GM12878 (cell line): ENCODE measurements at regions not wholly inside any gene's neighbourhood (a gene's known extent, or its start where the extent isn't known, plus 50 kb on each side); places are given as distances from the start of the nearest gene placed in this dataset.

Experiments
- BMI1 ChIP-seq: fragments of 450-650 bp; IDR thresholded peaks from 2 replicates; pipeline ENCODE4 v1.6.1; 2016; ENCODE audit warnings: mild to moderate bottlenecking, moderate library complexity, borderline replicate concordance
- CBFB ChIP-seq: IDR thresholded peaks from 2 replicates; pipeline ENCODE4 v1.6.1; 2016; ENCODE audit warnings: antibody characterized with exemption, low read depth
- CEBPB ChIP-seq, 2 experiments: fragments of 150-350 bp in 1 of 2; IDR thresholded peaks; 2 replicates each; pipeline ENCODE4 v1.6.1; 2012 to 2014; ENCODE audit warnings: low read depth in 2 of 2, low read length in 2 of 2, borderline replicate concordance in 1 of 2, inconsistent platforms in 1 of 2
- CREB1 ChIP-seq: IDR thresholded peaks from 2 replicates; pipeline ENCODE4 v1.6.1; 2012; ENCODE audit warnings: low read depth, mild to moderate bottlenecking, inconsistent platforms
- IKZF2 ChIP-seq, 2 experiments: fragments of 450-650 bp; IDR thresholded peaks; 2 replicates each; pipeline ENCODE4 v1.6.1; 2017; ENCODE audit warnings: mild to moderate bottlenecking in 2 of 2, moderate library complexity in 2 of 2
- NFYA ChIP-seq: IDR thresholded peaks from 2 replicates; pipeline ENCODE4 v1.6.1; 2011; ENCODE audit warnings: low read depth, mild to moderate bottlenecking, low read length, improper control_type of control experiment, borderline replicate concordance
- NR2C1 ChIP-seq: fragments of 450-650 bp; IDR thresholded peaks from 2 replicates; pipeline ENCODE4 v1.6.1; 2017; ENCODE audit warnings: antibody characterized with exemption, mild to moderate bottlenecking, moderate library complexity
- NR2C2 ChIP-seq: IDR thresholded peaks from 2 replicates; pipeline ENCODE4 v1.6.1; 2011; ENCODE audit warnings: borderline replicate concordance, low read depth; ENCODE audit not compliant: control insufficient read depth, insufficient read length
- SIN3A ChIP-seq: IDR thresholded peaks from 2 replicates; pipeline ENCODE4 v1.6.1; 2012; ENCODE audit warnings: low read depth, low read length, improper control_type of control experiment
- SMARCA5 ChIP-seq: fragments of 450-650 bp; IDR thresholded peaks from 2 replicates; pipeline ENCODE4 v1.6.1; 2017; ENCODE audit warnings: mild to moderate bottlenecking
- SPI1 ChIP-seq: IDR thresholded peaks from 2 replicates; pipeline ENCODE4 v1.6.1; 2011; ENCODE audit warnings: low read depth, mild to moderate bottlenecking, low read length, moderate library complexity, borderline replicate concordance; ENCODE audit not compliant: insufficient read depth
- SUPT20H ChIP-seq: IDR thresholded peaks from 2 replicates; pipeline ENCODE4 v1.6.1; 2011; ENCODE audit warnings: low read depth, mild to moderate bottlenecking, low read length, moderate library complexity, borderline replicate concordance; ENCODE audit not compliant: control insufficient read depth
- TAF1 ChIP-seq: IDR thresholded peaks from 2 replicates; pipeline ENCODE4 v1.6.1; 2011; ENCODE audit warnings: mild to moderate bottlenecking, low read depth, low read length, borderline replicate concordance
- ZNF24 ChIP-seq: fragments of 450-650 bp; IDR thresholded peaks from 2 replicates; pipeline ENCODE4 v1.6.1; 2017; ENCODE audit warnings: antibody characterized with exemption, mild to moderate bottlenecking
- TF ChIP-seq, protein P1 (sequence below): fragments of 450-650 bp; IDR thresholded peaks from 2 replicates; pipeline ENCODE4 v1.6.1; 2017; ENCODE audit warnings: antibody characterized with exemption, mild to moderate bottlenecking, moderate library complexity
- TF ChIP-seq, protein P2 (sequence below): fragments of 450-650 bp; IDR thresholded peaks from 2 replicates; pipeline ENCODE4 v1.6.1; 2014; ENCODE audit warnings: mild to moderate bottlenecking
- TF ChIP-seq, protein P3 (sequence below): fragments of 450-650 bp; IDR thresholded peaks from 2 replicates; pipeline ENCODE4 v1.6.1; 2017; ENCODE audit warnings: mild to moderate bottlenecking, low read depth, inconsistent platforms; ENCODE audit not compliant: poor library complexity, severe bottlenecking
- TF ChIP-seq, protein P4 (sequence below): IDR thresholded peaks from 2 replicates; pipeline ENCODE4 v1.6.1; 2011; ENCODE audit warnings: borderline replicate concordance, low read depth, mild to moderate bottlenecking, moderate library complexity, low read length; ENCODE audit not compliant: insufficient read depth, poor library complexity, severe bottlenecking
- TF ChIP-seq, protein P5 (sequence below): fragments of 150-350 bp; IDR thresholded peaks from 2 replicates; pipeline ENCODE4 v1.6.1; 2014; ENCODE audit warnings: mild to moderate bottlenecking, low read depth, low read length

DNA sequence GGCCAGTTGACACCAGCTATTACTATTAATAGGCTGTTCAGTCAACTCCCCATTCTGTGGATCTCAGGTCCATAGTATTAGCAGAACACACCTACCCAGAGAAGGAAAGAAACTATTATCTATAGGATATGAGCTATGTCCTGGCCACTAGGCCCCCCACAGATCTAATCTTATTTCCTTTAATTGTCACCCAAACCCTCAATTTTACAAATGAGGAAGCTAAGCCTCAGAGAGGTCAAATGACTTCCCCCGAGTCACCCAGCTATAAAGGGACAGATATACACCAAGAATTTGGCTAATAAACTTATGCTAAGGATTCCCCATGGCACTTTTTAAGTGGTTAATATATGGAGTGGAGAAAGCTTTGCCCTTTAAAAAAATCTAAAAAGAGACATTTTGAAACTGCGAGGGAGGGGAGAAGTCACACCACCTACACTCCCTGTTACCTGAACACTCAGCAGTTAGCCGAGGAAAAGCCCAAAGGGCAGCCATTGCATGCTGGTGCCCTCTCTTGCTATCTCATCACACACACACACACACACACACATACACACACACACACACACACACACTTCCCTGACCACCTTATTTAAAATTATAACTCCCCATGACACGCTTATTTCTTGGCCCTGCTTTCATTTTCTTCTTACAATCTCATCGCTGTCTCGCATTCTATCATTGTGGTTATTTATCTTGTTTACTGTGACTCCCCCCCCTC lies 157.0 kb upstream of the ADO start (continued):
- TF ChIP-seq, protein P1, sequence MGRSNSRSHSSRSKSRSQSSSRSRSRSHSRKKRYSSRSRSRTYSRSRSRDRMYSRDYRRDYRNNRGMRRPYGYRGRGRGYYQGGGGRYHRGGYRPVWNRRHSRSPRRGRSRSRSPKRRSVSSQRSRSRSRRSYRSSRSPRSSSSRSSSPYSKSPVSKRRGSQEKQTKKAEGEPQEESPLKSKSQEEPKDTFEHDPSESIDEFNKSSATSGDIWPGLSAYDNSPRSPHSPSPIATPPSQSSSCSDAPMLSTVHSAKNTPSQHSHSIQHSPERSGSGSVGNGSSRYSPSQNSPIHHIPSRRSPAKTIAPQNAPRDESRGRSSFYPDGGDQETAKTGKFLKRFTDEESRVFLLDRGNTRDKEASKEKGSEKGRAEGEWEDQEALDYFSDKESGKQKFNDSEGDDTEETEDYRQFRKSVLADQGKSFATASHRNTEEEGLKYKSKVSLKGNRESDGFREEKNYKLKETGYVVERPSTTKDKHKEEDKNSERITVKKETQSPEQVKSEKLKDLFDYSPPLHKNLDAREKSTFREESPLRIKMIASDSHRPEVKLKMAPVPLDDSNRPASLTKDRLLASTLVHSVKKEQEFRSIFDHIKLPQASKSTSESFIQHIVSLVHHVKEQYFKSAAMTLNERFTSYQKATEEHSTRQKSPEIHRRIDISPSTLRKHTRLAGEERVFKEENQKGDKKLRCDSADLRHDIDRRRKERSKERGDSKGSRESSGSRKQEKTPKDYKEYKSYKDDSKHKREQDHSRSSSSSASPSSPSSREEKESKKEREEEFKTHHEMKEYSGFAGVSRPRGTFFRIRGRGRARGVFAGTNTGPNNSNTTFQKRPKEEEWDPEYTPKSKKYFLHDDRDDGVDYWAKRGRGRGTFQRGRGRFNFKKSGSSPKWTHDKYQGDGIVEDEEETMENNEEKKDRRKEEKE = no peak
- TF ChIP-seq ZNF24 (no peak), CEBPB (IDR thresholded peaks at IDR 0.05; ENCODE audit: borderline replicate concordance in 1 of 2, low read depth in 2 of 2, low read length in 2 of 2) (no peak), NR2C1 (no peak), NR2C2 (no peak), SUPT20H (no peak), TAF1 (no peak), SMARCA5 (no peak), NFYA (no peak), IKZF2 (IDR thresholded peaks at IDR 0.05) (peak; percentile 63 to 64; a peak in 2 of 4 replicates), SPI1 (no peak), CREB1 (no peak), SIN3A (no peak), CBFB (no peak), BMI1 (peak; percentile 38; the same call in 1 of the 2 replicates)
- TF ChIP-seq, protein P2, sequence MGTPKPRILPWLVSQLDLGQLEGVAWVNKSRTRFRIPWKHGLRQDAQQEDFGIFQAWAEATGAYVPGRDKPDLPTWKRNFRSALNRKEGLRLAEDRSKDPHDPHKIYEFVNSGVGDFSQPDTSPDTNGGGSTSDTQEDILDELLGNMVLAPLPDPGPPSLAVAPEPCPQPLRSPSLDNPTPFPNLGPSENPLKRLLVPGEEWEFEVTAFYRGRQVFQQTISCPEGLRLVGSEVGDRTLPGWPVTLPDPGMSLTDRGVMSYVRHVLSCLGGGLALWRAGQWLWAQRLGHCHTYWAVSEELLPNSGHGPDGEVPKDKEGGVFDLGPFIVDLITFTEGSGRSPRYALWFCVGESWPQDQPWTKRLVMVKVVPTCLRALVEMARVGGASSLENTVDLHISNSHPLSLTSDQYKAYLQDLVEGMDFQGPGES = no peak
- TF ChIP-seq, protein P3, sequence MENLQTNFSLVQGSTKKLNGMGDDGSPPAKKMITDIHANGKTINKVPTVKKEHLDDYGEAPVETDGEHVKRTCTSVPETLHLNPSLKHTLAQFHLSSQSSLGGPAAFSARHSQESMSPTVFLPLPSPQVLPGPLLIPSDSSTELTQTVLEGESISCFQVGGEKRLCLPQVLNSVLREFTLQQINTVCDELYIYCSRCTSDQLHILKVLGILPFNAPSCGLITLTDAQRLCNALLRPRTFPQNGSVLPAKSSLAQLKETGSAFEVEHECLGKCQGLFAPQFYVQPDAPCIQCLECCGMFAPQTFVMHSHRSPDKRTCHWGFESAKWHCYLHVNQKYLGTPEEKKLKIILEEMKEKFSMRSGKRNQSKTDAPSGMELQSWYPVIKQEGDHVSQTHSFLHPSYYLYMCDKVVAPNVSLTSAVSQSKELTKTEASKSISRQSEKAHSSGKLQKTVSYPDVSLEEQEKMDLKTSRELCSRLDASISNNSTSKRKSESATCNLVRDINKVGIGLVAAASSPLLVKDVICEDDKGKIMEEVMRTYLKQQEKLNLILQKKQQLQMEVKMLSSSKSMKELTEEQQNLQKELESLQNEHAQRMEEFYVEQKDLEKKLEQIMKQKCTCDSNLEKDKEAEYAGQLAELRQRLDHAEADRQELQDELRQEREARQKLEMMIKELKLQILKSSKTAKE = peak; percentile 37
- TF ChIP-seq, protein P4, sequence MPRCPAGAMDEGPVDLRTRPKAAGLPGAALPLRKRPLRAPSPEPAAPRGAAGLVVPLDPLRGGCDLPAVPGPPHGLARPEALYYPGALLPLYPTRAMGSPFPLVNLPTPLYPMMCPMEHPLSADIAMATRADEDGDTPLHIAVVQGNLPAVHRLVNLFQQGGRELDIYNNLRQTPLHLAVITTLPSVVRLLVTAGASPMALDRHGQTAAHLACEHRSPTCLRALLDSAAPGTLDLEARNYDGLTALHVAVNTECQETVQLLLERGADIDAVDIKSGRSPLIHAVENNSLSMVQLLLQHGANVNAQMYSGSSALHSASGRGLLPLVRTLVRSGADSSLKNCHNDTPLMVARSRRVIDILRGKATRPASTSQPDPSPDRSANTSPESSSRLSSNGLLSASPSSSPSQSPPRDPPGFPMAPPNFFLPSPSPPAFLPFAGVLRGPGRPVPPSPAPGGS = no peak
- TF ChIP-seq, protein P5, sequence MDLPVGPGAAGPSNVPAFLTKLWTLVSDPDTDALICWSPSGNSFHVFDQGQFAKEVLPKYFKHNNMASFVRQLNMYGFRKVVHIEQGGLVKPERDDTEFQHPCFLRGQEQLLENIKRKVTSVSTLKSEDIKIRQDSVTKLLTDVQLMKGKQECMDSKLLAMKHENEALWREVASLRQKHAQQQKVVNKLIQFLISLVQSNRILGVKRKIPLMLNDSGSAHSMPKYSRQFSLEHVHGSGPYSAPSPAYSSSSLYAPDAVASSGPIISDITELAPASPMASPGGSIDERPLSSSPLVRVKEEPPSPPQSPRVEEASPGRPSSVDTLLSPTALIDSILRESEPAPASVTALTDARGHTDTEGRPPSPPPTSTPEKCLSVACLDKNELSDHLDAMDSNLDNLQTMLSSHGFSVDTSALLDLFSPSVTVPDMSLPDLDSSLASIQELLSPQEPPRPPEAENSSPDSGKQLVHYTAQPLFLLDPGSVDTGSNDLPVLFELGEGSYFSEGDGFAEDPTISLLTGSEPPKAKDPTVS = no peak
